B cell (primary cell): ENCODE measurements at regions not wholly inside any gene's neighbourhood (a gene's known extent, or its start where the extent isn't known, plus 50 kb on each side); places are given as distances from the start of the nearest gene placed in this dataset.

ENCODE experiments used
- ATAC-seq: fragments of 200-7000 bp; cut with Tn5 transposase; one replicate; pipeline ENCODE4 v1.10.0; 2021; ENCODE audit warnings: low read depth, mild to moderate bottlenecking, moderate number of reproducible peaks, moderate library complexity
- CTCF ChIA-PET: fragments of 350-600 bp; sonication (Branson Sonifier 250); formaldehyde crosslinking; loops from one replicate; lab custom pipeline; 2021; ENCODE audit warnings: antibody characterized with exemption, inconsistent platforms; lab: Charles Lee
- POLR2A ChIA-PET: fragments of 350-600 bp; sonication (Branson Sonifier 250); formaldehyde crosslinking; loops from one replicate; lab custom pipeline; 2021; ENCODE audit warnings: antibody characterized with exemption; lab: Charles Lee
- DNase-seq: peaks from one replicate; pipeline ENCODE4 v3.0.0; 2013
- H2AFZ ChIP-seq: 2 replicates; pipeline ENCODE4 v1.6.1; 2012; ENCODE audit warnings: mild to moderate bottlenecking, low read depth, low read length; ENCODE audit not compliant: insufficient read depth, poor library complexity, severe bottlenecking
- H3K27ac ChIP-seq, 2 donors: 1 replicate in 1 of 2; 2 replicates in 1 of 2; pipeline ENCODE4 v1.5.1; 2012 to 2013; ENCODE audit warnings: low read length in 2 of 2, mild to moderate bottlenecking in 2 of 2, moderate library complexity in 1 of 2
- H3K27me3 ChIP-seq, 4 experiments: fragments of 200-600 bp in 1 of 4; sonication (generic) in 1 of 4; replicated peaks in 1 of 4; 1 replicate in 2 of 4; 2 replicates in 2 of 4; pipeline versions ENCODE4 v1.6.1 to v1.7.0; 2013 to 2016; ENCODE audit warnings: low read length in 3 of 4, mild to moderate bottlenecking in 2 of 4, mixed read lengths in 1 of 4, moderate library complexity in 1 of 4; ENCODE audit not compliant: insufficient read depth in 4 of 4, control insufficient read depth in 3 of 4; ENCODE audit errors: control extremely low read depth in 1 of 4
- H3K36me3 ChIP-seq, 2 experiments: replicated peaks in 1 of 2; 1 replicate in 1 of 2; 2 replicates in 1 of 2; pipeline versions ENCODE4 v1.6.1 to v1.7.1; 2013; ENCODE audit warnings: low read length in 1 of 2; ENCODE audit not compliant: insufficient read depth in 2 of 2, control insufficient read depth in 1 of 2; ENCODE audit errors: control extremely low read depth in 1 of 2, extremely low read depth in 1 of 2
- H3K4me1 ChIP-seq, 2 donors: fragments of 200-600 bp in 1 of 2; sonication (generic) in 1 of 2; 1 replicate in 1 of 2; 2 replicates in 1 of 2; pipeline versions ENCODE4 v1.5.1 to v1.6.1; 2013 to 2017; ENCODE audit warnings: low read length in 2 of 2; ENCODE audit not compliant: control insufficient read depth in 2 of 2, insufficient read depth in 2 of 2
- H3K4me2 ChIP-seq: replicated peaks from 2 replicates; pipeline ENCODE3; 2012; ENCODE audit warnings: mild to moderate bottlenecking, low read depth, low read length; ENCODE audit not compliant: poor library complexity, severe bottlenecking
- H3K4me3 ChIP-seq, 5 experiments: fragments of 200-600 bp in 1 of 5; sonication (generic) in 1 of 5; 1 replicate in 3 of 5; 2 replicates in 2 of 5; pipeline versions ENCODE4 v1.5.1 to v1.7.0; 2011 to 2016; ENCODE audit warnings: low read length in 4 of 5, mild to moderate bottlenecking in 4 of 5, low read depth in 2 of 5, control low read depth in 1 of 5, moderate library complexity in 1 of 5; ENCODE audit not compliant: insufficient read depth in 1 of 5; ENCODE audit errors: control extremely low read depth in 1 of 5, extremely low read depth in 1 of 5
- H3K79me2 ChIP-seq: fragments of 200-600 bp; sonication (generic); one replicate; pipeline ENCODE4 v1.6.0; 2016; ENCODE audit warnings: low read length; ENCODE audit not compliant: control insufficient read depth, insufficient read depth
- H3K9ac ChIP-seq: fragments of 200-600 bp; sonication (generic); 2 replicates; pipeline ENCODE4 v1.6.1; 2017; ENCODE audit warnings: mild to moderate bottlenecking, low read length, moderate library complexity
- H3K9me3 ChIP-seq, 3 donors: one replicate each; pipeline versions ENCODE4 v1.6.1 to v1.7.1; 2013; ENCODE audit warnings: low read length in 2 of 3; ENCODE audit not compliant: control insufficient read depth in 2 of 3, insufficient read depth in 1 of 3; ENCODE audit errors: control extremely low read depth in 1 of 3
- H4K20me1 ChIP-seq: 2 replicates; pipeline ENCODE4 v1.6.0; 2012; ENCODE audit warnings: mild to moderate bottlenecking, low read length; ENCODE audit not compliant: insufficient read depth, control insufficient read depth, poor library complexity, severe bottlenecking
- H3K27ac Mint-ChIP-seq: one replicate; pipeline ENCODE4 v1.8.0; 2021; ENCODE audit warnings: mixed read lengths
- H3K27me3 Mint-ChIP-seq: one replicate; pipeline ENCODE4 v1.8.0; 2021; ENCODE audit warnings: mixed read lengths
- H3K4me1 Mint-ChIP-seq: one replicate; pipeline ENCODE4 v1.8.0; 2021; ENCODE audit warnings: mixed read lengths
- H3K4me3 Mint-ChIP-seq: one replicate; pipeline ENCODE4 v1.8.0; 2021; ENCODE audit warnings: mixed read lengths
- H3K9me3 Mint-ChIP-seq: one replicate; pipeline ENCODE4 v1.8.0; 2022; ENCODE audit warnings: mixed read lengths; ENCODE audit not compliant: insufficient read depth
- EZH2 ChIP-seq: IDR thresholded peaks from 2 replicates; pipeline ENCODE4 v1.6.1; 2012; ENCODE audit warnings: borderline replicate concordance, low read depth, mild to moderate bottlenecking, moderate library complexity, low read length; ENCODE audit not compliant: insufficient read depth, poor library complexity, severe bottlenecking
- WGBS: methylation state at CpG from one replicate; pipeline ENCODE4 v1.1.5; 2013; ENCODE audit warnings: missing lambda C conversion rate; ENCODE audit not compliant: insufficient coverage; 5-methylcytosine and 5-hydroxymethylcytosine counted together
- intact Hi-C: fragments of 100-400 bp; cut with micrococcal nuclease; formaldehyde crosslinking; loops from one replicate; pipeline ENCODE4 v1.10.0; 2022
- TF ChIP-seq, protein P1 (sequence below): fragments of 200-600 bp; IDR thresholded peaks from one replicate; pipeline ENCODE4 v1.8.0; 2022; ENCODE audit warnings: antibody characterized with exemption, mild to moderate bottlenecking

DNA sequence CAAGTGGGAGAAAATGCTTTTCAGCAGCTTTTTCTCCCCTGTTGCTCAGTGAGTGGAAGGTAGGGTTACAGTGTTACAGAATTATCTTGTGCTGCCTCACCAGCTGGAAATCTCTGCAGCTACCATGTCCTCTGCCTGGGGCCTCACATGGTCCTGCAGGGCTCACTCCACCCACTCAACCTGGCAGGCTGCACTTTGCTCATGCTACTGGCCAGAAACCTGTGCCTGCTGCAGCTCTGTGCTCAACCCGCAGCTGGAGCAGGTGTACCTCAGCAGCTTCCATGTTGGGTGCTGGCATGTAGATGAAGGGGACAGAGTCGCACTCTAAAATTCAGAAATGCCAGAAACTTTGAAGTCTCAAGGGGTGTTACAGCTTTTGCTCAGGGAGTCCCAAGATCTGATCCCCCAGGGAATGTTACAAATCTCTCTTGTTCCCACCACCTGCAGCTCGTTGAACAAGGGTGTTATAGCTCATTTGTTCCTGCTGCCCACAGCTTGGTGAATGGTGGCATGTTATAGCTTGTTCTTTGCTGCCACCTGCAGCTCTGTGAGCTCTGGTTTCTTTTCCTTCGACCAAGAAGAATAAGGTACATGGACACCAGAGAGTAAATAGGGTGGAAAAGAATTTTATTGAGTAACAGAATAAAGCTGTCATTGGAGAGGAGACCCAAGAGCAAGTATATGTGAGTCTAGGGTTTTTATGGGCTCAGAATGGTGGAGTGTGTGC lies 845.8 kb downstream of the TECRL start:
- H3K4me3 ChIP-seq, result no peak overlapping the region
- no peak overlapping the region for H3K4me3 Mint-ChIP-seq
- H3K4me1 Mint-ChIP-seq, result no peaks in the 10 kb centered on the region
- no peaks in the 10 kb centered on the region for H3K27me3 ChIP-seq
- no peaks in the 10 kb centered on the region for H3K9me3 ChIP-seq
- intact Hi-C loops, result no loop called here
- H3K79me2 ChIP-seq, result no peaks in the 10 kb centered on the region
- no peak overlapping the region for H2AFZ ChIP-seq
- DNase-seq, result no peak
- TF ChIP-seq EZH2, result no peak
- TF ChIP-seq, protein P1, sequence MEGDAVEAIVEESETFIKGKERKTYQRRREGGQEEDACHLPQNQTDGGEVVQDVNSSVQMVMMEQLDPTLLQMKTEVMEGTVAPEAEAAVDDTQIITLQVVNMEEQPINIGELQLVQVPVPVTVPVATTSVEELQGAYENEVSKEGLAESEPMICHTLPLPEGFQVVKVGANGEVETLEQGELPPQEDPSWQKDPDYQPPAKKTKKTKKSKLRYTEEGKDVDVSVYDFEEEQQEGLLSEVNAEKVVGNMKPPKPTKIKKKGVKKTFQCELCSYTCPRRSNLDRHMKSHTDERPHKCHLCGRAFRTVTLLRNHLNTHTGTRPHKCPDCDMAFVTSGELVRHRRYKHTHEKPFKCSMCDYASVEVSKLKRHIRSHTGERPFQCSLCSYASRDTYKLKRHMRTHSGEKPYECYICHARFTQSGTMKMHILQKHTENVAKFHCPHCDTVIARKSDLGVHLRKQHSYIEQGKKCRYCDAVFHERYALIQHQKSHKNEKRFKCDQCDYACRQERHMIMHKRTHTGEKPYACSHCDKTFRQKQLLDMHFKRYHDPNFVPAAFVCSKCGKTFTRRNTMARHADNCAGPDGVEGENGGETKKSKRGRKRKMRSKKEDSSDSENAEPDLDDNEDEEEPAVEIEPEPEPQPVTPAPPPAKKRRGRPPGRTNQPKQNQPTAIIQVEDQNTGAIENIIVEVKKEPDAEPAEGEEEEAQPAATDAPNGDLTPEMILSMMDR, result no peak
- H4K20me1 ChIP-seq, result no peaks in the 10 kb centered on the region
- WGBS, result 54% methylated on average over 4 of the region's 4 CpGs
- ChIA-PET CTCF (no interaction called here), POLR2A (no interaction called here)
- no peak overlapping the region for H3K27ac Mint-ChIP-seq
- peaks cover 3% of the 10 kb centered on the region for H3K9me3 Mint-ChIP-seq
- H3K9ac ChIP-seq, result no peak overlapping the region
- H3K4me2 ChIP-seq, result no peak overlapping the region
- no peaks in the 10 kb centered on the region for H3K27me3 Mint-ChIP-seq
- H3K27ac ChIP-seq, result no peak overlapping the region
- no peaks in the 10 kb centered on the region for H3K36me3 ChIP-seq
- no peak for ATAC-seq
- no peaks in the 10 kb centered on the region for H3K4me1 ChIP-seq

DNA sequence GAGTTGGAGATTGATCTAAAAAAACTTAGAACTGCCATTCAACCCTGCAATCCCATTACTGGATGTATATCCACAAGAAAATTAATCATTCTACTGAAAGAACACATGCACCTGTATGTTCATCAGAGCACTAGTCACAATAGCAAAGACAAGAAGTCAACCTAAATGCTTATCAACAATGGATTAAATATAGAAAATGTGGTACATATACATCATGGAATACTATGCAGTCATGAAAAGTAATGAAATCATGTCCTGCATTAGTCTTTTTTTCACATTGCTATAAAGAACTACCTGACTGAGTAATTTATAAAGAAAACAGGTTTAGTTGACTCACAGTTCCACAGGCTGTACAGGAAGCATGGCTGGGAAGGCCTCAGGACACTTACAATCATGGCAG lies 850.5 kb downstream of the TECRL start:
- H3K4me3 Mint-ChIP-seq, result no peak overlapping the region
- Histone ChIP-seq H3K27me3 (no peaks in the 10 kb centered on the region), H3K27ac (no peak overlapping the region), H3K9ac (no peak overlapping the region), H4K20me1 (no peaks in the 10 kb centered on the region), H3K4me2 (no peak overlapping the region), H3K36me3 (no peaks in the 10 kb centered on the region), H3K9me3 (no peaks in the 10 kb centered on the region), H3K4me3 (no peak overlapping the region), H2AFZ (no peak overlapping the region), H3K79me2 (no peaks in the 10 kb centered on the region), H3K4me1 (no peaks in the 10 kb centered on the region)
- H3K27ac Mint-ChIP-seq, result no peak overlapping the region
- CTCF ChIA-PET, result no interaction called here
- no peaks in the 10 kb centered on the region for H3K27me3 Mint-ChIP-seq
- TF ChIP-seq EZH2, result no peak
- TF ChIP-seq, protein P1, result no peak
- POLR2A ChIA-PET, result no interaction called here
- no peaks in the 10 kb centered on the region for H3K9me3 Mint-ChIP-seq
- intact Hi-C loops, result no loop called here
- no peak for DNase-seq
- H3K4me1 Mint-ChIP-seq, result no peaks in the 10 kb centered on the region
- no peak for ATAC-seq
